Erythroblast (primary cell): ENCODE measurements at regions not wholly inside any gene's neighbourhood (a gene's known extent, or its start where the extent isn't known, plus 50 kb on each side); places are given as distances from the start of the nearest gene placed in this dataset.
"Not testable (repeated sequence)": the region's sequence is repeated elsewhere in the genome, so short reads cannot be mapped to it uniquely, and the experiment has no call there.

Source experiments
- DNase-seq, 2 experiments: peaks; one replicate each; lab custom pipeline; 2025; lab: John Stamatoyannopoulos, UW
- GATA1 ChIP-seq: IDR thresholded peaks from 2 replicates; pipeline ENCODE4 v1.6.1; 2011; ENCODE audit warnings: low read depth, mild to moderate bottlenecking, control low read depth, low read length, moderate library complexity
- POLR2A ChIP-seq: IDR thresholded peaks from 2 replicates; pipeline ENCODE4 v1.6.1; 2011; ENCODE audit warnings: mild to moderate bottlenecking, low read length

DNA sequence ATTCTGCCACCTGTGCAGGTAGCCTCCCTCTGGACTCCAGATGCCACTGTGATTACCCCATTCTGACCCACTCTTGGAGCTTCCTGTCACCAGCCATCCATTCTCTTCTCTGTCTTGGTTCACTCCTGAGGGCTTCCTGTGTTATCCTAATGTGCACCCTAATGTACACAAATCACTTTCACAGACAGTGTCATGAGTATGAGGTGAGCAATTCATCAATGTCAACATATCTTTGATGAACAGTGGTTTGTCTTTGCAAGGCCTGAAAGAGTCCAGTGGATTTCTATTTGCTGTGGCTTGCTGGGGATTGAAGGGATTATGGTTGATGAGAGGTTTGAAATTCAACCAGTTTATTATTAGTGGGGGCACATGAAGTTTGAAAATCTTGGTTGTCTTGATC is 63.8 kb upstream of the EEF1E1 start:
- DNase-seq: no peak
- TF ChIP-seq POLR2A (no peak), GATA1 (no peak)

DNA sequence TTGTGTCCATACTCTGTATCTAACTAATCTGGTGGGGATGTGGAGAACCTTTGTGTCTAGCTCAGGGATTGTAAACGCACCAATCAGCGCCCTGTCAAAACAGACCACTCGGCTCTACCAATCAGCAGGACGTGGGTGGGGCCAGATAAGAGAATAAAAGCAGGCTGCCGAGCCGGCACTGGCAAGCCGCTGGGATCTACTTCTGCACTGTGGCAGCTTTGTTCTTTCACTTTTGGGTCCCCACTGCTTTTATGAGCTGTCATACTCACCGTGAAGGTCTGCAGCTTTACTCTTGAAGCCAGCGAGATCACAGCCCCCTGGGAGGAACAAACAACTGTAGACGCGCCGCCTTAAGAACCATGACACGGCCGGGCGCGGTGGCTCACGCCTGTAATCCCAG is 62.7 kb upstream of the EEF1E1 start:
- DNase-seq: not testable (repeated sequence)

DNA sequence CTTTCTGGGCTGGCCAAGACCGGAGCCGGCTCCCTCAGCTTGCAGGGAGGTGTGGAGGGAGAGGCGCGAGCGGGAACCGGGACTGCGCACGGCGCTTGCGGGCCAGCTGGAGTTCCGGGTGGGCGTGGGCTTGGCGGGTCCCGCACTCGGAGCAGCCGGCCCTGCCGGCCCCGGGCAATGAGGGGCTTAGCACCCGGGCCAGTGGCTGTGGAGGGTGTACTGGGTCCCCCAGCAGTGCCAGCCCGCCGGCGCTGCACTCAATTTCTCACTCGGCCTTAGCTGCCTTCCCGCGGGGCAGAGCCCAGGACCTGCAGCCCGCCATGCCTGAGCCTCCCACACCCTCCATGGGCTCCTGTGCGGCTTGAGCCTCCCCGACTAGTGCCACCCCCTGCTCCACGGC is 61.9 kb upstream of the EEF1E1 start:
- not testable (repeated sequence) for DNase-seq

DNA sequence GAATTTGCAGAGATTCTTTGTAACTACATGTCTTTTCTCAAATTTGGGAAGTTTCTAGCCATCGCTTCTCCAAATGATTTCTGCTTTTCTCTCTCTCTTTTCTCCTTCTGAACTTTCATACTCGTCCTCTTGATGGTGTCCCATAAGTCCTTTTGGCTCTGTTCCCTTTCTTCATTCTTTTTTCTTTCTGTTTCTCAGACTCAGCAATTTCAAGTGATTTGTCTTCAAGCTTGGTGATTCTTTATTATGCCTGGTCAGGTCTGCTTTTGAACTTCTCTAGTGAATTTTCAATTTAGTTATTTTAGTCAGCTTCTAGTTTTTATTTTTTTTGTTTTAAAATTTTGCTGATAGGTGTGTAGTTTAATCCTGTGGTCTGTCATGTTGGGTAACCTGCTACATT is 57.6 kb upstream of the EEF1E1 start:
- no peak for DNase-seq
- TF ChIP-seq POLR2A: no peak
- no peak for TF ChIP-seq GATA1

DNA sequence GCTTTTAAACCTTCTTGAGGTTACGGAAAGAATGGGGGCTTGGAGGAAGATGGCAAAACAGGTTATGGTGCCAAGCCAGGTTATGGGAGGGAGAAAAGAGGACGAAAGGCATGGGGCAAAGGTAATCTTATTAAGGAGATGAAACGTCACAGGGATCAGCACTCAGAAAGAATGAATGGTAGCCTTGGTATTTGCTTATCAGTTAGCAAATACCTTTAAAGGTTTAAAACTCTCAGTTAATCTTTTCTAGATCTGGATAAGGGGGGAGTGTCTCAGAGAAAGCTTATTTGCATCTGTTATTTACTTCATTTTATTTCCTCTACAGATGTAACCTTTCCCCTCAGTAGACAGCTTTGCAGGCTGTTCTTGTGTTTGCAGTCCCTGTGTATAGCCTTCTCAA is 55.5 kb upstream of the EEF1E1 start:
- TF ChIP-seq POLR2A (no peak), GATA1 (no peak)
- no peak for DNase-seq

DNA sequence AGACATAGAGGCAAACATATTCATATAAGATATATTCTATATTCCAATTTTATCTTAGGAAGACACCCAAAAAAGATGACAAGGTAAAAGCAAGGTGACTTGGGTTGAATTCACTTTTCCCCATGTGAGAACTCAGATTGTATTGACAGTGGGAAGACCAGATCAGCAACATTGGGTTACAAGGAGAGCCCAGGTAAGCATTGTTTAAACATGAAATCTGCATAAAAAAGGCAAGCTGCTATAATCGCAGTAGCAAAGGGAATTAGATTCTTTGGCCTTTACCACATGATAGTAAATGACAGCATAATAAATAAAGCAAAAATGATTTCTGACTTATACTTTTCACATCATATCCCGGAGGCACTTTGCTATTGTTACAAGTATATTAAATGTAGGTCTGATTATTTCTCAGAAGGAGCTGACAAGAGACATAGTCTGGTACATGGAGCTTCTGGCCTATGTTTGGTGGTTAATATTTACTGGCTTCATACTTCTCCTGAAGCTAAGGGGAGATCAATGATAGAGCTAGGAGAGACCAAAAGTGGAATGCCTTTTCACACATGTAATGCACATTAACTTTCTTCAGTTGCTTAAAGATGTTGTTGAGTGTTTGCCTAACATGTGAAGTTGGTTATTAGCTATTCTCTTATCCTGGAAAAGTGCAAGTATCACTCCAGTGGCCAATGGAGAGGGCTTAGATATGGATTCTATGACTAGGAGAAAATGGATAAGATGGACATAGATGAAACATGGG is 53.1 kb upstream of the EEF1E1 start:
- DNase-seq: no peak
- TF ChIP-seq POLR2A: no peak
- no peak for TF ChIP-seq GATA1
